HUDEP-2 (cell line): ENCODE measurements at regions not wholly inside any gene's neighbourhood (a gene's known extent, or its start where the extent isn't known, plus 50 kb on each side); places are given as distances from the start of the nearest gene placed in this dataset.
"Not testable (repeated sequence)": the region's sequence is repeated elsewhere in the genome, so short reads cannot be mapped to it uniquely, and the experiment has no call there.

ENCODE experiments used
- DNase-seq, 76 experiments: peaks; one replicate each; lab custom pipeline; 2025; ENCODE audit not compliant: unreplicated experiment in 76 of 76; lab: John Stamatoyannopoulos, UW

- no peak for DNase-seq
Measured at GRCh38 chr2:2586068-2586776, 255.1 kb upstream of the MYT1L start.

GRCh38 chr2:2582998-2583545 is 252.0 kb upstream of the MYT1L start:
- no peak for DNase-seq

GRCh38 chr2:2581331-2582159 is 250.5 kb upstream of the MYT1L start:
- DNase-seq = no peak

- not testable (repeated sequence) for DNase-seq
Measured at GRCh38 chr2:2580841-2581240, 249.8 kb upstream of the MYT1L start.

GRCh38 chr2:2580341-2580740 is 249.3 kb upstream of the MYT1L start:
- DNase-seq = no peak

GRCh38 chr2:2579814-2580213 is 248.7 kb upstream of the MYT1L start:
- no peak for DNase-seq

- DNase-seq = no peak
Measured at GRCh38 chr2:2577407-2577831, 246.3 kb upstream of the MYT1L start.

GRCh38 chr2:2575870-2576386 is 244.9 kb upstream of the MYT1L start:
- DNase-seq = no peak

- DNase-seq = no peak
Measured at GRCh38 chr2:2575181-2575577, 244.1 kb upstream of the MYT1L start.

GRCh38 chr2:2574401-2575180 is 243.5 kb upstream of the MYT1L start:
- no peak for DNase-seq

- no peak for DNase-seq
Measured at GRCh38 chr2:2573658-2574293, 242.7 kb upstream of the MYT1L start.

GRCh38 chr2:2573205-2573604 is 242.1 kb upstream of the MYT1L start:
- no peak for DNase-seq

- DNase-seq = no peak
Measured at GRCh38 chr2:2572393-2573204, 241.5 kb upstream of the MYT1L start.

- no peak for DNase-seq
Measured at GRCh38 chr2:2571301-2572150, 240.5 kb upstream of the MYT1L start.

GRCh38 chr2:2570871-2571270 is 239.8 kb upstream of the MYT1L start:
- DNase-seq = no peak

GRCh38 chr2:2570360-2570759 is 239.3 kb upstream of the MYT1L start:
- no peak for DNase-seq

- DNase-seq = no peak
Measured at GRCh38 chr2:2569836-2570235, 238.8 kb upstream of the MYT1L start.

- no peak for DNase-seq
Measured at GRCh38 chr2:2569306-2569705, 238.2 kb upstream of the MYT1L start.

GRCh38 chr2:2568411-2568810 is 237.3 kb upstream of the MYT1L start:
- no peak for DNase-seq
